ENCODE measurements at regions not wholly inside any gene's neighbourhood (a gene's known extent, or its start where the extent isn't known, plus 50 kb on each side); places are given as distances from the start of the nearest gene placed in this dataset.
A peak's percentile ranks its signal among the peaks of the same experiment; 100 is the strongest.

DNA sequence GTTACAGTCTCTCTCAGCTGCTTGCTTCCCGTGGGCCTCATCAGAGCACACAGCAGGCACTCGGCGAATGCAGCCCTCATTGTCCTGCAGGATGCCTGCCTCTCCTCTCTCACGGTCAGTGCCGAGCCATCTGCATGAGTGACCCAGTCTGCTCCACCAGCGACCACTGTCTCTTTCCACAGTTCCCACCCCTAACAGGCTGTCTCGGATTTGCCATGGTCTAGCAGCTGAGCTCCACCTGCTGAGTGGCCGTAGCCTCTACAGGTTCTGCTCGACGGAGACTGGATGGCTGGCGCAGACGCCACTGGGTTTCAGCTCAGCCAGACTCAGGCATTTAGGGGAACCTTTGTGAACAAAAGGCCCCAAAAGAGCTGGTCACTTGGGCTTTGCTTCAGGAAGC lies 209.4 kb upstream of the FOXK1 start:
- TF ChIP-seq REST (IDR thresholded peaks at IDR 0.05; ENCODE audit: insufficient read depth in 1 of 2, low read depth in 2 of 2, low read length in 1 of 2), result peak in 1 of 2 experiments; percentile 20; a peak in 1 of 4 replicates
- no peak; the same call in 1 of the 2 replicates for TF ChIP-seq CTCF (IDR thresholded peaks at IDR 0.05)
- no peak for TF ChIP-seq POLR2AphosphoS5 (IDR thresholded peaks at IDR 0.05; ENCODE audit: low read depth, low read length)
- TF ChIP-seq SIN3A (IDR thresholded peaks at IDR 0.05; ENCODE audit: borderline replicate concordance, insufficient read depth, low read depth, low read length), result no peak
- TF ChIP-seq TCF7L2 (IDR thresholded peaks at IDR 0.05; ENCODE audit: low read depth, low read length), result no peak

Measured in Panc1 (cell line).